GM18511 (cell line): ENCODE measurements at regions not wholly inside any gene's neighbourhood (a gene's known extent, or its start where the extent isn't known, plus 50 kb on each side); places are given as distances from the start of the nearest gene placed in this dataset.

ENCODE experiments used
- ATAC-seq: cut with Tn5 transposase; IDR thresholded peaks from one replicate; pipeline ENCODE4 v1.9.1; 2021; ENCODE audit warnings: mild to moderate bottlenecking, moderate library complexity; ENCODE audit not compliant: unreplicated experiment

GRCh38 chr3:177992993-177993970 lies 543.0 kb upstream of the KCNMB2 start:
- no peak for ATAC-seq

- ATAC-seq: no peak
Measured at GRCh38 chr3:177994976-177995375, 541.3 kb upstream of the KCNMB2 start.

- ATAC-seq: no peak
Measured at GRCh38 chr3:177995381-177996085, 540.7 kb upstream of the KCNMB2 start.

GRCh38 chr3:178001670-178002101 lies 534.5 kb upstream of the KCNMB2 start:
- peak; percentile 86 for ATAC-seq

GRCh38 chr3:178002113-178002512 lies 534.1 kb upstream of the KCNMB2 start:
- peak; percentile 16 for ATAC-seq

GRCh38 chr3:178003756-178004155 lies 532.5 kb upstream of the KCNMB2 start:
- no peak for ATAC-seq

- ATAC-seq: no peak
Measured at GRCh38 chr3:178005961-178006360, 530.3 kb upstream of the KCNMB2 start.

- ATAC-seq: no peak
Measured at GRCh38 chr3:178010306-178010705, 525.9 kb upstream of the KCNMB2 start.

GRCh38 chr3:178019645-178020044 lies 516.6 kb upstream of the KCNMB2 start:
- no peak for ATAC-seq

GRCh38 chr3:178022599-178022998 lies 513.6 kb upstream of the KCNMB2 start:
- ATAC-seq: no peak

- ATAC-seq: no peak
Measured at GRCh38 chr3:178028933-178029332, 507.3 kb upstream of the KCNMB2 start.

- no peak for ATAC-seq
Measured at GRCh38 chr3:178036451-178037144, 499.6 kb upstream of the KCNMB2 start.

- no peak for ATAC-seq
Measured at GRCh38 chr3:178041931-178042330, 494.3 kb upstream of the KCNMB2 start.

GRCh38 chr3:178042376-178042775 lies 493.9 kb upstream of the KCNMB2 start:
- ATAC-seq: no peak

GRCh38 chr3:178043084-178043483 lies 493.2 kb upstream of the KCNMB2 start:
- ATAC-seq: no peak

GRCh38 chr3:178044320-178044719 lies 491.9 kb upstream of the KCNMB2 start:
- no peak for ATAC-seq

- no peak for ATAC-seq
Measured at GRCh38 chr3:178047496-178047895, 488.7 kb upstream of the KCNMB2 start.

- ATAC-seq: no peak
Measured at GRCh38 chr3:178048768-178049167, 487.5 kb upstream of the KCNMB2 start.

GRCh38 chr3:178054471-178054870 lies 481.8 kb upstream of the KCNMB2 start:
- ATAC-seq: no peak

GRCh38 chr3:178055939-178056338 lies 480.3 kb upstream of the KCNMB2 start:
- ATAC-seq: no peak

- no peak for ATAC-seq
Measured at GRCh38 chr3:178056868-178057267, 479.4 kb upstream of the KCNMB2 start.
